Activated naive CD4-positive, alpha-beta T cell treated with anti-CD3 and anti-CD28 coated beads, Interleukin-2, amount 10 ng/mL, durations not matched to agents 7 days and 5 days (primary cell): ENCODE measurements at regions not wholly inside any gene's neighbourhood (a gene's known extent, or its start where the extent isn't known, plus 50 kb on each side); places are given as distances from the start of the nearest gene placed in this dataset.
"Not testable (repeated sequence)": the region's sequence is repeated elsewhere in the genome, so short reads cannot be mapped to it uniquely, and the experiment has no call there.

ENCODE experiments used
- CTCF ChIA-PET: fragments of 350-600 bp; sonication (Branson Sonifier 250); formaldehyde crosslinking; loops from one replicate; lab custom pipeline; 2021; ENCODE audit warnings: antibody characterized with exemption; lab: Charles Lee
- DNase-seq: peaks from one replicate; pipeline ENCODE4 v3.0.0-alpha.2; 2020
- H3K27ac Mint-ChIP-seq: one replicate; pipeline ENCODE4 v1.8.0; 2021; ENCODE audit warnings: mild to moderate bottlenecking, moderate library complexity, mixed read lengths
- H3K27me3 Mint-ChIP-seq: one replicate; pipeline ENCODE4 v1.8.0; 2021; ENCODE audit warnings: mild to moderate bottlenecking, mixed read lengths
- H3K36me3 Mint-ChIP-seq: one replicate; pipeline ENCODE4 v1.8.0; 2021; ENCODE audit warnings: mixed read lengths
- H3K4me1 Mint-ChIP-seq: one replicate; pipeline ENCODE4 v1.8.0; 2021; ENCODE audit warnings: mixed read lengths
- H3K4me3 Mint-ChIP-seq: one replicate; pipeline ENCODE4 v1.8.0; 2021; ENCODE audit warnings: mild to moderate bottlenecking, moderate library complexity, mixed read lengths
- H3K9me3 Mint-ChIP-seq: one replicate; pipeline ENCODE4 v1.8.0; 2021; ENCODE audit warnings: mixed read lengths

- not testable (repeated sequence) for H3K4me3 Mint-ChIP-seq
Measured at GRCh38 chr1:207196135-207196534, 92.1 kb downstream of the C4BPA start.

GRCh38 chr1:207201534-207201933, 97.5 kb downstream of the C4BPA start:
- H3K27ac Mint-ChIP-seq, DNase-seq, H3K27me3 Mint-ChIP-seq, H3K4me3 Mint-ChIP-seq, CTCF ChIA-PET, H3K36me3 Mint-ChIP-seq: not testable (repeated sequence)
- Mint-ChIP-seq H3K4me1 (peaks cover 15% of the 10 kb centered on the region), H3K9me3 (peaks cover 13% of the 10 kb centered on the region)

More at GRCh38 chr1:207196135-207196534, 92.1 kb downstream of the C4BPA start:
- not testable (repeated sequence) for H3K9me3 Mint-ChIP-seq, H3K4me1 Mint-ChIP-seq, H3K36me3 Mint-ChIP-seq, H3K27ac Mint-ChIP-seq, H3K27me3 Mint-ChIP-seq
- CTCF ChIA-PET = interaction anchor here (1.2 kb wide), 1 partner anchor 299 kb away, joined by 4 read pairs; no protein-coding TSS in a partner anchor
- DNase-seq = peak; percentile 21

- no peak overlapping the region for H3K27ac Mint-ChIP-seq
- H3K36me3 Mint-ChIP-seq = peaks cover 7% of the 10 kb centered on the region
- no peak overlapping the region for H3K4me3 Mint-ChIP-seq
- H3K27me3 Mint-ChIP-seq = peaks cover 7% of the 10 kb centered on the region
- peaks cover 17% of the 10 kb centered on the region for H3K9me3 Mint-ChIP-seq
- no peak for DNase-seq
- CTCF ChIA-PET = no interaction called here
- H3K4me1 Mint-ChIP-seq = peaks cover 24% of the 10 kb centered on the region
Measured at GRCh38 chr1:207202480-207202879, 98.4 kb downstream of the C4BPA start.

- Mint-ChIP-seq H3K27ac (no peak overlapping the region), H3K4me3 (no peak overlapping the region), H3K4me1 (peaks cover 28% of the 10 kb centered on the region), H3K27me3 (peaks cover 5% of the 10 kb centered on the region), H3K9me3 (peaks cover 20% of the 10 kb centered on the region), H3K36me3 (peaks cover 10% of the 10 kb centered on the region)
- DNase-seq = no peak
- CTCF ChIA-PET = no interaction called here
Measured at GRCh38 chr1:207203541-207203940, 99.5 kb downstream of the C4BPA start.

- Mint-ChIP-seq H3K4me3 (no peak overlapping the region), H3K36me3 (peaks cover 12% of the 10 kb centered on the region), H3K9me3 (peaks cover 23% of the 10 kb centered on the region), H3K4me1 (peaks cover 28% of the 10 kb centered on the region), H3K27me3 (no peaks in the 10 kb centered on the region), H3K27ac (no peak overlapping the region)
- CTCF ChIA-PET = no interaction called here
- no peak for DNase-seq
Measured at GRCh38 chr1:207205614-207206061, 101.6 kb downstream of the C4BPA start.

- H3K27ac Mint-ChIP-seq, H3K27me3 Mint-ChIP-seq, CTCF ChIA-PET, DNase-seq, H3K4me3 Mint-ChIP-seq: not testable (repeated sequence)
- Mint-ChIP-seq H3K4me1 (peaks cover 22% of the 10 kb centered on the region), H3K36me3 (peaks cover 12% of the 10 kb centered on the region), H3K9me3 (peaks cover 26% of the 10 kb centered on the region)
Measured at GRCh38 chr1:207208691-207209090, 104.7 kb downstream of the C4BPA start.

GRCh38 chr1:207214453-207214852, 107.0 kb upstream of the CD55 start:
- H3K27me3 Mint-ChIP-seq = peaks cover 5% of the 10 kb centered on the region
- no peak overlapping the region for H3K4me3 Mint-ChIP-seq
- no peak overlapping the region for H3K27ac Mint-ChIP-seq
- DNase-seq = no peak
- H3K9me3 Mint-ChIP-seq = peaks cover 13% of the 10 kb centered on the region
- CTCF ChIA-PET = no interaction called here
- H3K36me3 Mint-ChIP-seq = peaks cover 2% of the 10 kb centered on the region
- H3K4me1 Mint-ChIP-seq = peaks cover 8% of the 10 kb centered on the region

GRCh38 chr1:207217778-207218511, 103.5 kb upstream of the CD55 start:
- Mint-ChIP-seq H3K9me3 (peaks cover 9% of the 10 kb centered on the region), H3K4me1 (peaks cover 8% of the 10 kb centered on the region), H3K36me3 (no peaks in the 10 kb centered on the region), H3K27ac (no peak overlapping the region), H3K4me3 (no peak overlapping the region), H3K27me3 (peaks cover 5% of the 10 kb centered on the region)
- no peak for DNase-seq
- CTCF ChIA-PET = no interaction called here

- Mint-ChIP-seq H3K4me3 (no peak overlapping the region), H3K36me3 (no peaks in the 10 kb centered on the region), H3K27ac (no peak overlapping the region), H3K9me3 (peaks cover 9% of the 10 kb centered on the region), H3K4me1 (peaks cover 8% of the 10 kb centered on the region), H3K27me3 (peaks cover 8% of the 10 kb centered on the region)
- CTCF ChIA-PET = no interaction called here
- DNase-seq = no peak
Measured at GRCh38 chr1:207218512-207219362, 102.7 kb upstream of the CD55 start.

GRCh38 chr1:207219979-207220889, 101.2 kb upstream of the CD55 start:
- Mint-ChIP-seq H3K9me3 (no peaks in the 10 kb centered on the region), H3K4me3 (no peak overlapping the region), H3K27me3 (peaks cover 12% of the 10 kb centered on the region), H3K4me1 (peaks cover 8% of the 10 kb centered on the region), H3K27ac (no peak overlapping the region), H3K36me3 (no peaks in the 10 kb centered on the region)
- CTCF ChIA-PET = no interaction called here
- DNase-seq = no peak

GRCh38 chr1:207221934-207222351, 99.5 kb upstream of the CD55 start:
- Mint-ChIP-seq H3K36me3 (no peaks in the 10 kb centered on the region), H3K27ac (no peak overlapping the region), H3K4me3 (no peak overlapping the region), H3K9me3 (no peaks in the 10 kb centered on the region), H3K27me3 (peaks cover 12% of the 10 kb centered on the region), H3K4me1 (peaks cover 8% of the 10 kb centered on the region)
- no peak for DNase-seq
- CTCF ChIA-PET = no interaction called here

GRCh38 chr1:207223162-207223561, 98.3 kb upstream of the CD55 start:
- no peaks in the 10 kb centered on the region for H3K36me3 Mint-ChIP-seq
- H3K9me3 Mint-ChIP-seq = no peaks in the 10 kb centered on the region
- CTCF ChIA-PET = interaction anchor here (0.6 kb wide), 1 partner anchor 728 kb away, joined by 3 read pairs; no protein-coding TSS in a partner anchor
- peaks cover 12% of the 10 kb centered on the region for H3K27me3 Mint-ChIP-seq
- peaks cover 6% of the 10 kb centered on the region for H3K4me1 Mint-ChIP-seq
- H3K27ac Mint-ChIP-seq = no peak overlapping the region
- no peak overlapping the region for H3K4me3 Mint-ChIP-seq
- DNase-seq = no peak

- CTCF ChIA-PET = no interaction called here
- Mint-ChIP-seq H3K9me3 (no peaks in the 10 kb centered on the region), H3K27me3 (peaks cover 7% of the 10 kb centered on the region), H3K4me3 (no peak overlapping the region), H3K4me1 (no peaks in the 10 kb centered on the region), H3K27ac (no peak overlapping the region), H3K36me3 (no peaks in the 10 kb centered on the region)
- no peak for DNase-seq
Measured at GRCh38 chr1:207224666-207225065, 96.8 kb upstream of the CD55 start.
